Sigmoid colon (tissue), 6 donors: ENCODE measurements at regions not wholly inside any gene's neighbourhood (a gene's known extent, or its start where the extent isn't known, plus 50 kb on each side); places are given as distances from the start of the nearest gene placed in this dataset.

Source experiments
- DNase-seq: peaks from one replicate; pipeline ENCODE4 v3.0.0-alpha.2; 2019
- H3K27ac ChIP-seq, 4 donors: fragments of 200-600 bp; sonication (generic); one replicate each; pipeline ENCODE4 v1.5.1; 2016 to 2019; ENCODE audit warnings: mild to moderate bottlenecking in 1 of 4
- H3K27me3 ChIP-seq, 3 donors: fragments of 200-600 bp; sonication (generic); one replicate each; pipeline ENCODE4 v1.5.1; 2019; ENCODE audit warnings: mild to moderate bottlenecking in 1 of 3
- H3K36me3 ChIP-seq, 4 donors: fragments of 200-600 bp; sonication (generic); one replicate each; pipeline ENCODE4 v1.5.1; 2016 to 2019
- H3K4me1 ChIP-seq, 4 donors: fragments of 200-600 bp; sonication (generic); one replicate each; pipeline ENCODE4 v1.5.1; 2017 to 2019
- H3K4me3 ChIP-seq, 4 donors: fragments of 200-600 bp; sonication (generic); one replicate each; pipeline ENCODE4 v1.5.1; 2017 to 2019; ENCODE audit warnings: mild to moderate bottlenecking in 2 of 4, moderate library complexity in 1 of 4
- H3K9me3 ChIP-seq, 4 donors: fragments of 200-600 bp in 3 of 4; sonication (generic) in 3 of 4; one replicate each; pipeline versions ENCODE4 v1.5.1 to v1.6.1; 2013 to 2019
- EP300 ChIP-seq, 4 donors: sonication (generic); formaldehyde crosslinking; IDR thresholded peaks; one replicate each; pipeline ENCODE4 v1.6.1; 2017; ENCODE audit warnings: antibody characterized with exemption in 4 of 4
- POLR2A ChIP-seq, 2 donors: fragments of 450-650 bp; IDR thresholded peaks; one replicate each; pipeline ENCODE4 v1.6.1; 2016; ENCODE audit warnings: antibody characterized with exemption in 2 of 2, mild to moderate bottlenecking in 2 of 2, moderate library complexity in 2 of 2
- POLR2AphosphoS5 ChIP-seq, 4 donors: sonication (generic); formaldehyde crosslinking; IDR thresholded peaks; one replicate each; pipeline ENCODE4 v1.6.1; 2017; ENCODE audit warnings: antibody characterized with exemption in 4 of 4
- WGBS, 2 donors: extraction: QIAGEN DNeasy Blood & Tissue Kit; methylation state at CpG; one replicate each; pipeline ENCODE4 v1.1.7; 2013; 5-methylcytosine and 5-hydroxymethylcytosine counted together
- intact Hi-C: fragments of 100-400 bp; cut with DNase I; formaldehyde crosslinking; loops from one replicate; pipeline ENCODE4 v1.15.1; 2023
- TF ChIP-seq, protein P1 (sequence below), 4 experiments: fragments of 450-650 bp in 3 of 4; fragments of 200-600 bp in 1 of 4; IDR thresholded peaks; one replicate each; pipeline ENCODE4 v1.5.1; 2016 to 2019; ENCODE audit warnings: antibody characterized with exemption in 4 of 4, mild to moderate bottlenecking in 3 of 4, moderate library complexity in 2 of 4
- donor health status: healthy with polysubstance abuse.
- donor health status: healthy.

DNA sequence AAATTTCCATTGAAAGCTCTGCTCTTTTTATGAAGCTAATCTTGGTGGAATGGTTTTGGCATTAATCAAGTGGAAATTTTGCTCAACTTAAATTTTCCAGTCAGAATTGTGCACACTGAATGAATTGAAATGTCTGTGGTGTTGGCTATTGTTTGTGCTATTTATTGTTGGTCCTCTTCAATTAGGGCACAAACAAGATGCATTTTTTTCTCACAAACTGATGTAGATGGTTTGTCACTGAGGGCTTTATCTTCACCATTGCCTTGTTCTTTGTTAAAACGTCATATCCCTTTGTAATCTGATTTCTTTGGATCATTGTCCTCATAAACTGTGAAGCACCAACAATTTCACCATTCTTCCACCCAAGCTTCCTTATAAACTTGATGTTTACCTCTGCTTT lies 152.1 kb upstream of the RHOBTB1 start:
- Histone ChIP-seq H3K27me3 (no peaks in the 10 kb centered on the region), H3K9me3 (no peaks in the 10 kb centered on the region), H3K4me3 (no peak overlapping the region), H3K27ac (no peak overlapping the region), H3K36me3 (no peaks in the 10 kb centered on the region), H3K4me1 (peaks cover 0 to 4% (median 0%) of the 10 kb centered on the region in 4 donors)
- DNase-seq, result no peak
- 13 to 63% methylated on average over 1 of the region's 1 CpG for WGBS, 2 donors
- intact Hi-C loops, result no loop called here
- no peak for TF ChIP-seq POLR2AphosphoS5 (IDR thresholded peaks at IDR 0.05)

GRCh38 chr10:61091531-61091930 lies 147.5 kb upstream of the RHOBTB1 start:
- Histone ChIP-seq H3K27me3 (no peaks in the 10 kb centered on the region), H3K27ac (no peak overlapping the region), H3K36me3 (no peaks in the 10 kb centered on the region), H3K4me1 (no peaks in the 10 kb centered on the region), H3K9me3 (no peaks in the 10 kb centered on the region), H3K4me3 (no peak overlapping the region)
- TF ChIP-seq, protein P1, sequence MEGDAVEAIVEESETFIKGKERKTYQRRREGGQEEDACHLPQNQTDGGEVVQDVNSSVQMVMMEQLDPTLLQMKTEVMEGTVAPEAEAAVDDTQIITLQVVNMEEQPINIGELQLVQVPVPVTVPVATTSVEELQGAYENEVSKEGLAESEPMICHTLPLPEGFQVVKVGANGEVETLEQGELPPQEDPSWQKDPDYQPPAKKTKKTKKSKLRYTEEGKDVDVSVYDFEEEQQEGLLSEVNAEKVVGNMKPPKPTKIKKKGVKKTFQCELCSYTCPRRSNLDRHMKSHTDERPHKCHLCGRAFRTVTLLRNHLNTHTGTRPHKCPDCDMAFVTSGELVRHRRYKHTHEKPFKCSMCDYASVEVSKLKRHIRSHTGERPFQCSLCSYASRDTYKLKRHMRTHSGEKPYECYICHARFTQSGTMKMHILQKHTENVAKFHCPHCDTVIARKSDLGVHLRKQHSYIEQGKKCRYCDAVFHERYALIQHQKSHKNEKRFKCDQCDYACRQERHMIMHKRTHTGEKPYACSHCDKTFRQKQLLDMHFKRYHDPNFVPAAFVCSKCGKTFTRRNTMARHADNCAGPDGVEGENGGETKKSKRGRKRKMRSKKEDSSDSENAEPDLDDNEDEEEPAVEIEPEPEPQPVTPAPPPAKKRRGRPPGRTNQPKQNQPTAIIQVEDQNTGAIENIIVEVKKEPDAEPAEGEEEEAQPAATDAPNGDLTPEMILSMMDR (IDR thresholded peaks at IDR 0.05), result no peak
- TF ChIP-seq EP300 (IDR thresholded peaks at IDR 0.05) (no peak), POLR2AphosphoS5 (IDR thresholded peaks at IDR 0.05) (no peak), POLR2A (IDR thresholded peaks at IDR 0.05) (no peak)
- intact Hi-C loops, result no loop called here
- DNase-seq, result no peak
- whole genome bisulfite sequencing, 2 donors, result 90 to 92% methylated on average over 1 of the region's 1 CpG

- no peak for TF ChIP-seq EP300 (IDR thresholded peaks at IDR 0.05)
- no peak for TF ChIP-seq POLR2A (IDR thresholded peaks at IDR 0.05)
- no peak for TF ChIP-seq POLR2AphosphoS5 (IDR thresholded peaks at IDR 0.05)
- TF ChIP-seq, protein P1 (IDR thresholded peaks at IDR 0.05), result no peak
- no peak overlapping the region for H3K4me3 ChIP-seq
- H3K9me3 ChIP-seq, result no peaks in the 10 kb centered on the region
- no peaks in the 10 kb centered on the region for H3K36me3 ChIP-seq
- no peak for DNase-seq
- no peaks in the 10 kb centered on the region for H3K4me1 ChIP-seq
- intact Hi-C loops, result no loop called here
- 62 to 80% methylated on average over 1 of the region's 1 CpG for WGBS, 2 donors
- no peak overlapping the region for H3K27ac ChIP-seq
- no peaks in the 10 kb centered on the region for H3K27me3 ChIP-seq
Measured at GRCh38 chr10:61089251-61089650, 145.3 kb upstream of the RHOBTB1 start.

- Histone ChIP-seq H3K4me1 (no peaks in the 10 kb centered on the region), H3K4me3 (no peak overlapping the region), H3K27ac (no peak overlapping the region), H3K9me3 (no peaks in the 10 kb centered on the region), H3K27me3 (no peaks in the 10 kb centered on the region), H3K36me3 (no peaks in the 10 kb centered on the region)
- intact Hi-C loops, result no loop called here
- TF ChIP-seq POLR2AphosphoS5 (IDR thresholded peaks at IDR 0.05) (no peak), POLR2A (IDR thresholded peaks at IDR 0.05) (no peak), EP300 (IDR thresholded peaks at IDR 0.05) (no peak)
- TF ChIP-seq, protein P1 (IDR thresholded peaks at IDR 0.05), result no peak
- no peak for DNase-seq
Measured at GRCh38 chr10:61084493-61084892, 140.5 kb upstream of the RHOBTB1 start.

- no peak for DNase-seq
- no peaks in the 10 kb centered on the region for H3K27me3 ChIP-seq
- no peaks in the 10 kb centered on the region for H3K9me3 ChIP-seq
- no peaks in the 10 kb centered on the region for H3K4me1 ChIP-seq
- WGBS, 2 donors, result 80 to 90% methylated on average over 2 of the region's 2 CpGs
- no peaks in the 10 kb centered on the region for H3K36me3 ChIP-seq
- no peak overlapping the region for H3K27ac ChIP-seq
- intact Hi-C loops, result no loop called here
- no peak overlapping the region for H3K4me3 ChIP-seq
- TF ChIP-seq POLR2A (IDR thresholded peaks at IDR 0.05), result no peak
- TF ChIP-seq EP300 (IDR thresholded peaks at IDR 0.05), result no peak
- TF ChIP-seq, protein P1 (IDR thresholded peaks at IDR 0.05), result no peak
- no peak for TF ChIP-seq POLR2AphosphoS5 (IDR thresholded peaks at IDR 0.05)
Measured at GRCh38 chr10:61081301-61081700, 137.3 kb upstream of the RHOBTB1 start.
